ENCODE measurements at regions not wholly inside any gene's neighbourhood (a gene's known extent, or its start where the extent isn't known, plus 50 kb on each side); places are given as distances from the start of the nearest gene placed in this dataset.
"Not testable (repeated sequence)": the region's sequence is repeated elsewhere in the genome, so short reads cannot be mapped to it uniquely, and the experiment has no call there.

DNA sequence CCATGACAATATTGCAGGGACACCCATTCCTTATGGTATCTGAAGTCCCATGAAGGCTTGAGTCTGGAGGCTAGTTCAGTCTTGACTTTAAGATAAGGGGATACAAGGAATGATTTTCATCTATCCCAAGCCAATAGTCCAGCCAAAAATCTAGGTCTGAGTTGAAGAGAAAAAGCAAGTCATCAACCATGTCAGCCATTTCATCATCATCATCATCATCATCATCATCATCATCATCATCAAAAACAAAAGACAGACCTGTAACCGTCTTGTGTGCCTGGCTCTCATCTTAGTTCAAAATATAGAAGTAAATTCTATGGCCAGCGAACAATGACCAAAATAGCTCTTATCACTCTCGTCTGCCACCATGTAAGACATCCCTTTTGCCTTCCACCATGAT is 59.5 kb upstream of the FAM90A26 start:
- not testable (repeated sequence) for H3K36me3 ChIP-seq (ENCODE audit: control insufficient read depth in 3 of 3, insufficient read depth in 2 of 3, low read depth in 1 of 3, low read length in 3 of 3); FAIRE-seq

DNA sequence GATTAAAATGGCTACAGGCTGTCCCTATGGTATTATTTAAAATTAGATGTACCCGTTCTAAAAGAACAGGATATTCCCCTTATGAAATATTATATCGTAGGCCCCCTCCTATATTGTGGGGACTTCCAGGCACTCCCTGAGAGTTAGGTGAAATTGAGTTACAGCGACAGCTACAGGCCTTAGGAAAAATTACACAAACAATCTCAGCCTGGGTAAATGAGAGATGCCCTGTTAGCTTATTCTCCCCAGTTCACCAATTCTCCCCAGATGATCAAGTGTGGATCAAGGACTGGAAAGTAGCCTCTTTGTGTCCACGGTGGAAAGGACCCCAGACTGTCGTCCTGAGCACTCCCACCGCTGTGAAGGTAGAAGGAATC is 67.1 kb upstream of the FAM90A26 start:
- not testable (repeated sequence) for DNase-seq; H3K36me3 ChIP-seq (ENCODE audit: control insufficient read depth in 3 of 3, insufficient read depth in 2 of 3, low read depth in 1 of 3, low read length in 3 of 3); H3K27ac ChIP-seq (ENCODE audit: low read depth in 1 of 3, low read length in 2 of 3); H3K4me1 ChIP-seq (ENCODE audit: control insufficient read depth in 3 of 3, insufficient read depth in 2 of 3, low read depth in 1 of 3, low read length in 2 of 3); H3K27me3 ChIP-seq (ENCODE audit: control insufficient read depth in 3 of 3, insufficient read depth in 3 of 3, low read length in 3 of 3); H3K9me3 ChIP-seq (ENCODE audit: control insufficient read depth in 2 of 2, insufficient read depth in 1 of 2, low read depth in 1 of 2, low read length in 1 of 2); FAIRE-seq; H3K4me3 ChIP-seq (ENCODE audit: low read depth in 1 of 3, low read length in 3 of 3)
- 19 to 35% (median 21%) methylated on average over 6 of the region's 6 CpGs for WGBS, 3 donors

More for the DNA sequence above, 59.5 kb upstream of the FAM90A26 start:
- H3K27ac ChIP-seq (ENCODE audit: low read depth in 1 of 3, low read length in 2 of 3); H3K9me3 ChIP-seq (ENCODE audit: control insufficient read depth in 2 of 2, insufficient read depth in 1 of 2, low read depth in 1 of 2, low read length in 1 of 2); DNase-seq; H3K4me3 ChIP-seq (ENCODE audit: low read depth in 1 of 3, low read length in 3 of 3); H3K27me3 ChIP-seq (ENCODE audit: control insufficient read depth in 3 of 3, insufficient read depth in 3 of 3, low read length in 3 of 3); H3K4me1 ChIP-seq (ENCODE audit: control insufficient read depth in 3 of 3, insufficient read depth in 2 of 3, low read depth in 1 of 3, low read length in 2 of 3): not testable (repeated sequence)
- WGBS, 3 donors = 76 to 79% (median 78%) methylated on average over 3 of the region's 3 CpGs

DNA sequence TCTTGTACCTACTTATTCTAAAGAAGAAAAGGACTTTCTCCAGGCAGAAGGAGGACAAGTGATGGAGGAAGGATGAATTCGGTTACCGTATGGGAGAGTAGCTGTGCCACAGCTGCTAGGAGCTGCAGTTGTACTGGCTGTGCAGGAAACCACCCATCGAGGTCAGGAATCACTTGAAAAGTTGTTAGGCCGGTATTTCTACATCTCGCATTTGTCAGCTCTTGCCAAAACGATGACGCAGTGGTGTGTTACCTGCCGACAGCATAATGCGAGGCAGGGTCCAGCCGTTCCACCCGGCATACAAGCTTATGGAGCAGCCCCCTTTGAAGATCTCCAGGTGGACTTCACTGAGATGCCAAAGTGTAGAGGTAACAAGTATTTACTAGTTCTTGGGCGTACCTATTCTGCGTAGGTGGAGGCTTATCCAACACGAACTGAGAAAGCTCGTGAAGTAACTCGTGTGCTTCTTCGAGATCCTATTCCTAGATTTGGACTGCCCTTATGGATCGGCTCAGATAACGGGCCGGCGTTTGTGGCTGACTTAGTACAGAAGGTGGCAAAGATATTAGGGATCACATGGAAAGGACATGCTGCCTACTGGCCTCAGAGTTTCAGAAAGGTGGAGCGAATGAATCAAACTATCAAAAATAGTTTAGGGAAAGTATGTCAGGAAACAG is 67.6 kb upstream of the FAM90A26 start:
- H3K4me3 ChIP-seq (ENCODE audit: low read depth in 1 of 3, low read length in 3 of 3); H3K27me3 ChIP-seq (ENCODE audit: control insufficient read depth in 3 of 3, insufficient read depth in 3 of 3, low read length in 3 of 3); FAIRE-seq; H3K9me3 ChIP-seq (ENCODE audit: control insufficient read depth in 2 of 2, insufficient read depth in 1 of 2, low read depth in 1 of 2, low read length in 1 of 2); H3K36me3 ChIP-seq (ENCODE audit: control insufficient read depth in 3 of 3, insufficient read depth in 2 of 3, low read depth in 1 of 3, low read length in 3 of 3); H3K27ac ChIP-seq (ENCODE audit: low read depth in 1 of 3, low read length in 2 of 3); H3K4me1 ChIP-seq (ENCODE audit: control insufficient read depth in 3 of 3, insufficient read depth in 2 of 3, low read depth in 1 of 3, low read length in 2 of 3): not testable (repeated sequence)
- peak; percentile 54 to 82 for DNase-seq
- WGBS, 3 donors = 19 to 67% (median 35%) methylated on average over 22 of the region's 22 CpGs

DNA sequence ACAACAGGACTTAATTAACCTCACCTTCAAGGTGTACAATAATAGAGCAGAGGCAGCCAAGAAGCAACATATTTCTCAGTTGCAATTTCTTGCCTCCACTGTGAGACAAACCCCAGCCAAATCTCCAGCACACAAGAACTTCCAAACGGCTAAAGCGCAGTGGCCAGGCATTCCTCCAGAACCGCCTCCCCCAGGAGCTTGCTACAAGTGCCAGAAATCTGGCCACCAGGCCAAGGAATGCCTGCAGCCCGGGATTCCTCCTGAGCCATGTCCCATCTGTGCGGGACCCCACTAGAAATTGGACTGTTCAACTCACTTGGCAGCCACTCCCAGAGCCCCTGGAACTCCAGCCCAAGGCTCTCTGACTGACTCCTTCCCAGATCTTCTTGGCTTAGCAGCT is 73.9 kb upstream of the FAM90A26 start:
- FAIRE-seq; H3K27ac ChIP-seq (ENCODE audit: low read depth in 1 of 3, low read length in 2 of 3); H3K4me3 ChIP-seq (ENCODE audit: low read depth in 1 of 3, low read length in 3 of 3); H3K4me1 ChIP-seq (ENCODE audit: control insufficient read depth in 3 of 3, insufficient read depth in 2 of 3, low read depth in 1 of 3, low read length in 2 of 3); H3K36me3 ChIP-seq (ENCODE audit: control insufficient read depth in 3 of 3, insufficient read depth in 2 of 3, low read depth in 1 of 3, low read length in 3 of 3); H3K9me3 ChIP-seq (ENCODE audit: control insufficient read depth in 2 of 2, insufficient read depth in 1 of 2, low read depth in 1 of 2, low read length in 1 of 2); DNase-seq; H3K27me3 ChIP-seq (ENCODE audit: control insufficient read depth in 3 of 3, insufficient read depth in 3 of 3, low read length in 3 of 3): not testable (repeated sequence)
- WGBS, 3 donors = 79 to 92% (median 85%) methylated on average over 3 to 5 of the region's 5 CpGs

DNA sequence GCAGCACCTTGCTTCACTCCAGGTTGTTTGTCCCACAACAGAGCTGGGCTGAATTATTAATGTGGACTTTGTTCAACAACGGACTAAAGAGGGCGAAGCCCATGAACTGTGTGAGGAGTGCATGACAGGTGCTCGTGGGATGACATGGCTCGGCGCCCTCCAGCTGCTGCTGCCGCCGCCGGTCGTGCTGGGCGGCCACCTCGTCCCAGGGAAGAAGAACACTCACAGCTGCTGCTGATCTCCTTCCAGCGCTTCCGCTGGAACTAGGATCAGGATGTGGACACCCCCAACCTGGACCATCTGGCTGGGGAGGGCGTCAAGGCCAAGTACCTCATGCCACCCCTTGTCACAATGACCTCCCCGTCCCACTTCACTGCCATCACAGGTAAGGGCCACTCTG is 91.4 kb upstream of the FAM90A26 start:
- H3K27me3 ChIP-seq (ENCODE audit: control insufficient read depth in 3 of 3, insufficient read depth in 3 of 3, low read length in 3 of 3); H3K4me3 ChIP-seq (ENCODE audit: low read depth in 1 of 3, low read length in 3 of 3); H3K4me1 ChIP-seq (ENCODE audit: control insufficient read depth in 3 of 3, insufficient read depth in 2 of 3, low read depth in 1 of 3, low read length in 2 of 3); H3K36me3 ChIP-seq (ENCODE audit: control insufficient read depth in 3 of 3, insufficient read depth in 2 of 3, low read depth in 1 of 3, low read length in 3 of 3); H3K9me3 ChIP-seq (ENCODE audit: control insufficient read depth in 2 of 2, insufficient read depth in 1 of 2, low read depth in 1 of 2, low read length in 1 of 2); H3K27ac ChIP-seq (ENCODE audit: low read depth in 1 of 3, low read length in 2 of 3); FAIRE-seq: not testable (repeated sequence)
- DNase-seq = peak in 1 of 2 donors; percentile 48
- WGBS, 3 donors = 29 to 81% (median 61%) methylated on average over 15 of the region's 15 CpGs

DNA sequence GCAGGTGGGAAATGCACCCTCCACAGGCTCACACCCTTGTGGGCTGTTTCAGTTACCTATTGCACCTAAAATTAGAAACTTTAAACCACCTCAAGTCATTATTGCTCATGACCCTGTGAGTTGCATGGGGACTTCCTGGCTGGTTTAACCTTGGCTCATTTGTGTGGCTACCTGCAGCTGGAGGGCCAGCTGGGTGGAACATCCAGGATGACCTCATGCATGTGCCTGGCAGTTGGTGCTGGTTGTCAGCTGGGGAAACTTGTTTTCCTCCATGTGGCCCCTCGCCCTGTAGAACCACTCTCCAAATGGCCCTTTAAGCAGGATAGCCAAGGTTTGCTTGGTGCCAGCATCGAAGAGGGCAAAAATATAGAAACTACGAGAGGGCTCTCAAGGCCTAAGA is 93.2 kb upstream of the FAM90A26 start:
- not testable (repeated sequence) for H3K9me3 ChIP-seq (ENCODE audit: control insufficient read depth in 2 of 2, insufficient read depth in 1 of 2, low read depth in 1 of 2, low read length in 1 of 2); H3K27ac ChIP-seq (ENCODE audit: low read depth in 1 of 3, low read length in 2 of 3); H3K27me3 ChIP-seq (ENCODE audit: control insufficient read depth in 3 of 3, insufficient read depth in 3 of 3, low read length in 3 of 3); H3K4me1 ChIP-seq (ENCODE audit: control insufficient read depth in 3 of 3, insufficient read depth in 2 of 3, low read depth in 1 of 3, low read length in 2 of 3); H3K4me3 ChIP-seq (ENCODE audit: low read depth in 1 of 3, low read length in 3 of 3); FAIRE-seq; H3K36me3 ChIP-seq (ENCODE audit: control insufficient read depth in 3 of 3, insufficient read depth in 2 of 3, low read depth in 1 of 3, low read length in 3 of 3); DNase-seq
- 58 to 83% (median 79%) methylated on average over 3 of the region's 3 CpGs for WGBS, 3 donors

- DNase-seq; H3K36me3 ChIP-seq (ENCODE audit: control insufficient read depth in 3 of 3, insufficient read depth in 2 of 3, low read depth in 1 of 3, low read length in 3 of 3); FAIRE-seq; H3K9me3 ChIP-seq (ENCODE audit: control insufficient read depth in 2 of 2, insufficient read depth in 1 of 2, low read depth in 1 of 2, low read length in 1 of 2); H3K4me3 ChIP-seq (ENCODE audit: low read depth in 1 of 3, low read length in 3 of 3); H3K27ac ChIP-seq (ENCODE audit: low read depth in 1 of 3, low read length in 2 of 3); H3K27me3 ChIP-seq (ENCODE audit: control insufficient read depth in 3 of 3, insufficient read depth in 3 of 3, low read length in 3 of 3); H3K4me1 ChIP-seq (ENCODE audit: control insufficient read depth in 3 of 3, insufficient read depth in 2 of 3, low read depth in 1 of 3, low read length in 2 of 3): not testable (repeated sequence)
- WGBS, 3 donors = 91 to 100% (median 92%) methylated on average over 2 of the region's 2 CpGs
Observed at GRCh38 chr4:9076486-9076885, 93.7 kb upstream of the FAM90A26 start.

DNA sequence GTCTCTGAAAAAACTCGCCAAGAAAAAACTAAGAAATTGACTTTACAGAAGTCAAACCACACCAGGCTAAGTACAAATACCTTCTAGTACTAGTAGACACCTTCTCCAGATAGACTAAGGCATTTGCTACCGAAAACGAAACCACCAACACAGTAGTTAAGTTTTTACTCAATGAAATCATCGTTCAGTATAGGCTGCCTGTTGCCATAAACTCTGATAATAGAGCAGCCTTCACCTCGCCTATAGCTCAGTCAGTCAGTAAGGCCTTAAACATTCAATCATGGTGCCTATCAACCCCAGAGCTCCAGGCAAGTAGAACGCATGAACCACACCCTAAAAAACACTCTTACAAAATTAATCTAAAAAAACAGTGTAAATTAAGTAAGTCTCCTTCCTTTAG is 96.8 kb upstream of the FAM90A26 start:
- not testable (repeated sequence) for FAIRE-seq; H3K4me1 ChIP-seq (ENCODE audit: control insufficient read depth in 3 of 3, insufficient read depth in 2 of 3, low read depth in 1 of 3, low read length in 2 of 3); H3K36me3 ChIP-seq (ENCODE audit: control insufficient read depth in 3 of 3, insufficient read depth in 2 of 3, low read depth in 1 of 3, low read length in 3 of 3); H3K9me3 ChIP-seq (ENCODE audit: control insufficient read depth in 2 of 2, insufficient read depth in 1 of 2, low read depth in 1 of 2, low read length in 1 of 2); H3K27me3 ChIP-seq (ENCODE audit: control insufficient read depth in 3 of 3, insufficient read depth in 3 of 3, low read length in 3 of 3); H3K4me3 ChIP-seq (ENCODE audit: low read depth in 1 of 3, low read length in 3 of 3)
- peak in 1 of 2 donors; percentile 57 for DNase-seq
- WGBS, 3 donors = 23 to 55% (median 43%) methylated on average over 6 of the region's 6 CpGs
- H3K27ac ChIP-seq (ENCODE audit: low read depth in 1 of 3, low read length in 2 of 3) = peak overlapping the region in 1 of 3 donors; percentile 80

All from small intestine (tissue), 7 donors.